Neuron (in vitro differentiated cells): ENCODE measurements at regions not wholly inside any gene's neighbourhood (a gene's known extent, or its start where the extent isn't known, plus 50 kb on each side); places are given as distances from the start of the nearest gene placed in this dataset.

Source experiments
- H2AFZ ChIP-seq: one replicate; pipeline ENCODE4 v1.6.1; 2013; ENCODE audit warnings: low read depth, mild to moderate bottlenecking, inconsistent platforms, low read length, moderate library complexity
- H3K27me3 ChIP-seq: one replicate; pipeline ENCODE4 v1.6.1; 2013; ENCODE audit warnings: low read length; ENCODE audit not compliant: insufficient read depth
- H3K36me3 ChIP-seq: one replicate; pipeline ENCODE4 v1.6.1; 2013; ENCODE audit warnings: low read length; ENCODE audit not compliant: insufficient read depth
- H3K4me1 ChIP-seq: one replicate; pipeline ENCODE4 v1.6.1; 2013; ENCODE audit warnings: low read length; ENCODE audit not compliant: insufficient read depth
- H3K4me3 ChIP-seq: 2 replicates; pipeline ENCODE4 v1.5.1; 2013; ENCODE audit warnings: mild to moderate bottlenecking, low read length, moderate library complexity
- H3K9me3 ChIP-seq: one replicate; pipeline ENCODE4 v1.6.1; 2013; ENCODE audit warnings: low read length

GRCh38 chr9:107929443-107929842, 439.9 kb upstream of the KLF4 start:
- no peaks in the 10 kb centered on the region for H3K4me1 ChIP-seq
- H3K9me3 ChIP-seq = no peaks in the 10 kb centered on the region
- H2AFZ ChIP-seq = no peak overlapping the region
- H3K4me3 ChIP-seq = no peak overlapping the region
- no peaks in the 10 kb centered on the region for H3K36me3 ChIP-seq
- H3K27me3 ChIP-seq = peaks cover 2% of the 10 kb centered on the region

- H3K27me3 ChIP-seq = peaks cover 2% of the 10 kb centered on the region
- H3K4me3 ChIP-seq = no peak overlapping the region
Observed at GRCh38 chr9:107928701-107929371, 439.3 kb upstream of the KLF4 start.

DNA sequence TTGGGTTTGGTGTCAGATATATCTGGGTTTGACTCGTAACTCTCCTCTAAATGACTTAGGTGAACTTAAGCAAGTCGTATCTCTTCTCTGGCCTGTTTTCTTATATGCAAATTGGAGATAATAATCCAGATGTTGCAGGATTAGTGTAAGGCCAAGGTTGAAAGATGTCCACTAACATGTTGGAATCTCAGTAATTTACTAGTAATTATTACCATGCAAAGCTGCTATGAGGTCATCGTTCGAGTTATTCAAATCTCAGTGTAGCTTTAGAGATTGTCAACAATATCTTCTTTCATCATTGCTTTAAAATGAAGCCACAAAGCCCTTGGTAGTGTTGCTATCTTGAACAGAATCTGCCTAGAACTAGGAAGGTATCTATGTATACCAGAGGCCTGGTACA, 437.7 kb upstream of the KLF4 start:
- Histone ChIP-seq H3K27me3 (no peaks in the 10 kb centered on the region), H3K4me1 (no peaks in the 10 kb centered on the region), H3K4me3 (no peak overlapping the region), H3K36me3 (no peaks in the 10 kb centered on the region), H2AFZ (no peak overlapping the region), H3K9me3 (no peaks in the 10 kb centered on the region)

More at GRCh38 chr9:107928701-107929371, 439.3 kb upstream of the KLF4 start:
- Histone ChIP-seq H2AFZ (no peak overlapping the region), H3K9me3 (no peaks in the 10 kb centered on the region), H3K36me3 (no peaks in the 10 kb centered on the region), H3K4me1 (no peaks in the 10 kb centered on the region)

DNA sequence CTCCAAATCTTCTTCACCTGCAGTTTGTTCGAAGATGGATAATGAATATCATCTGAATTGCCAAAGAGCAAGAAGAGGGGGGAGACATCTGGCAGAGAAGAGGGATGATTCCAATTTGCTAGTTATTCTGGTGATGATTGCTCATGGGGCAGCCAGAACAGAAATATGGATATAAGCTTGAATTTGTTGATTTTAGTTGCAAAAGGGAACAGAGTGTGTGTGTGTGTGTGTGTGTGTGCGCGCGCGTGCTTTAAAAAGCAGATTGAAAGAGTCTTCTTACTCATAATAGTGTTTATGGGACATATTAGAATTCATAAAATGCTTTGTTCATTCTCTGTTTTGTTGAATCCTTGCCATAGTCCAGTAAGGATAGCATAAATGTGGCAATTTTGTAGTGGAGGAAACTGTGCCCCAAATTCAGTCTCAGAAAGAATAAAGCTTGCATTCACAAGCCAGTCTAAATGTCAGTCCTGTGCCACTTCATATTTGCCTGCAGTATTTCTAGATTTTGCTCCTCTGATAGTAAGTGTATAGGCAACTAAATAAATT, 436.3 kb upstream of the KLF4 start:
- Histone ChIP-seq H3K36me3 (no peaks in the 10 kb centered on the region), H3K27me3 (no peaks in the 10 kb centered on the region), H3K9me3 (no peaks in the 10 kb centered on the region), H3K4me1 (no peaks in the 10 kb centered on the region), H2AFZ (no peak overlapping the region), H3K4me3 (no peak overlapping the region)

GRCh38 chr9:107922260-107922659, 432.7 kb upstream of the KLF4 start:
- no peak overlapping the region for H2AFZ ChIP-seq
- no peaks in the 10 kb centered on the region for H3K9me3 ChIP-seq
- H3K27me3 ChIP-seq = no peaks in the 10 kb centered on the region
- H3K4me1 ChIP-seq = no peaks in the 10 kb centered on the region
- H3K36me3 ChIP-seq = no peaks in the 10 kb centered on the region
- H3K4me3 ChIP-seq = no peak overlapping the region

DNA sequence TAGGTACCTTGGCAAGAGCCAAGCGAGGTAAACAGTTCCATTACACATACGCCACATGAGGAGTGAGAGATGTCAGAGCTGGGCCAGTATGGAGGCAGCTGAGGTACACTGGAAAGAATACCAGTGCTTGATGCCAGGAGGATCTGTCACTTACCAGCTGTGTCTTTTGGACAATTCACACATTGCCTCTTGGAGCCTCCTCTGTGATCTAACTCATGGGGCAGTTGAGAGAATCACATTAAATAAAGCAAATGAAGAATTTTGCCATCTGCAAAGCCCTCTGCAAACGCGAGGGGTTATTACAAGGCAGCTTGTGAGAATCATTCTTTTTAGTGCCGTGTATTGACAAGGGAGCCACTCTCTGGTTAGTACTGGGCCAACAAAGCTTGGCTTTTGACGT, 429.7 kb upstream of the KLF4 start:
- H3K4me3 ChIP-seq = no peak overlapping the region
- H2AFZ ChIP-seq = no peak overlapping the region
- no peaks in the 10 kb centered on the region for H3K27me3 ChIP-seq
- H3K36me3 ChIP-seq = no peaks in the 10 kb centered on the region
- no peaks in the 10 kb centered on the region for H3K9me3 ChIP-seq
- no peaks in the 10 kb centered on the region for H3K4me1 ChIP-seq

GRCh38 chr9:107918749-107919148, 429.2 kb upstream of the KLF4 start:
- Histone ChIP-seq H3K36me3 (no peaks in the 10 kb centered on the region), H3K27me3 (no peaks in the 10 kb centered on the region), H3K9me3 (no peaks in the 10 kb centered on the region), H3K4me3 (no peak overlapping the region), H2AFZ (no peak overlapping the region), H3K4me1 (no peaks in the 10 kb centered on the region)

- no peaks in the 10 kb centered on the region for H3K4me1 ChIP-seq
- no peaks in the 10 kb centered on the region for H3K9me3 ChIP-seq
- H3K4me3 ChIP-seq = no peak overlapping the region
- H2AFZ ChIP-seq = no peak overlapping the region
- H3K36me3 ChIP-seq = no peaks in the 10 kb centered on the region
- no peaks in the 10 kb centered on the region for H3K27me3 ChIP-seq
Observed at GRCh38 chr9:107914151-107914550, 424.6 kb upstream of the KLF4 start.

GRCh38 chr9:107907715-107908114, 418.1 kb upstream of the KLF4 start:
- H3K4me3 ChIP-seq = no peak overlapping the region
- no peak overlapping the region for H2AFZ ChIP-seq
- no peaks in the 10 kb centered on the region for H3K36me3 ChIP-seq
- no peaks in the 10 kb centered on the region for H3K27me3 ChIP-seq
- H3K9me3 ChIP-seq = no peaks in the 10 kb centered on the region
- H3K4me1 ChIP-seq = no peaks in the 10 kb centered on the region

GRCh38 chr9:107907255-107907654, 417.7 kb upstream of the KLF4 start:
- no peaks in the 10 kb centered on the region for H3K9me3 ChIP-seq
- no peaks in the 10 kb centered on the region for H3K27me3 ChIP-seq
- no peak overlapping the region for H3K4me3 ChIP-seq
- H3K36me3 ChIP-seq = no peaks in the 10 kb centered on the region
- no peaks in the 10 kb centered on the region for H3K4me1 ChIP-seq
- H2AFZ ChIP-seq = no peak overlapping the region

DNA sequence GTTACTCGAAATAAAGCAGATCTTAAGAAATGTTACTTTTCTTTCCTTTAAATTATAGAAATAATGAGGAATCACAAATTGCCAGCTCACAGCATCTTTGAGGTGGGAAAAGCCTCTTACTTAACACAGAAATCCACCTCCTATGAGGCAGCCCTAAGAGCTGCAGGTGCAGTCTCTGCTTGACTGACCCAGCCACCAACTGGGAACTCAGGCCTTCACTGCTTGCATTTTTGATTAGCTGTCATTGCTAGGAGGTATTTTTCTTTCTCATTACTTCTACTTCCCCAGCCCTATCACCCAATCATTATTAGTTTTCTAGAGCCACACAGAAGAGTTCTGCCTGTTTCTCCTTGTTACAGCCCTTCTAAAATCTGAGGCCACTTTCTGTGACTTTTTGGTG, 416.5 kb upstream of the KLF4 start:
- Histone ChIP-seq H3K4me3 (no peak overlapping the region), H3K4me1 (no peaks in the 10 kb centered on the region), H3K9me3 (no peaks in the 10 kb centered on the region), H3K27me3 (no peaks in the 10 kb centered on the region), H3K36me3 (no peaks in the 10 kb centered on the region), H2AFZ (no peak overlapping the region)

DNA sequence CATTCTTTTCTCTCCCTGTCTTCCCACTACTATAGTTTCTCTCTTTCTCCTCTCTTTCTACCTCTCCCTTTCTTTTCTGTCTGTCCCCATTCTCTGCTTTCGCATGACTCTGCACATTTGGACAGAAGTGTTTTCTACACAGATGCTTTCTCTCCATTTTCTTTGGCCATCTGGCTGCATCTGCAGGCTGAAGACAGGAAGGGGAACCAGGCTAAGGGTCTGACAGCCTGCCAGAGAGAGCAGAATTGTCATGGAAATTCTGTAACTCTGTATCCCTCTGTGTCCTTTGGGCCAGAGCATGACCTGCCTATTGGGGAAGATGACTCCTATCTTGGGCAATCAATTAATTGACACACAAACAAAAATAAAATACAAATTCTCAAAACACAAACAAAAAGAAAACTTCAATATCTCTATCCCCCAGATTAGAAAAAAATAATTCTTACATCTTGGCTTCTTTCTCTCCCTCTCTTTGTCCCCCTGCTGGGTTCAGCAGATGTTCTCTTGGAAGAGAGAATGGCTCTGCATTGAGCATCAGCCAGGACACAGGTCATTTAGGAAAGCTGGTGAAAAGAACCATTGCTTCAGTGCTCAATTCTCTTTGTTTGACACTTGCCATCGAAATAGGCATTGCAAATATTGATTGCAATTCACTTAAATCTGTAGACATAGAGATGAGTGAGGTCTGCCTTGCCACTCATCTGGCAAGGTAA, 415.9 kb upstream of the KLF4 start:
- H3K4me3 ChIP-seq = no peak overlapping the region
- no peaks in the 10 kb centered on the region for H3K4me1 ChIP-seq
- H3K27me3 ChIP-seq = no peaks in the 10 kb centered on the region
- no peaks in the 10 kb centered on the region for H3K9me3 ChIP-seq
- H3K36me3 ChIP-seq = no peaks in the 10 kb centered on the region
- H2AFZ ChIP-seq = no peak overlapping the region

- Histone ChIP-seq H3K27me3 (no peaks in the 10 kb centered on the region), H3K4me3 (no peak overlapping the region)
Observed at GRCh38 chr9:107899961-107900330, 410.4 kb upstream of the KLF4 start.

More at GRCh38 chr9:107899961-107900330, 410.4 kb upstream of the KLF4 start:
- Histone ChIP-seq H3K4me1 (no peaks in the 10 kb centered on the region), H3K9me3 (no peaks in the 10 kb centered on the region), H2AFZ (no peak overlapping the region), H3K36me3 (no peaks in the 10 kb centered on the region)
